PFSK-1 (cell line): ENCODE measurements at regions not wholly inside any gene's neighbourhood (a gene's known extent, or its start where the extent isn't known, plus 50 kb on each side); places are given as distances from the start of the nearest gene placed in this dataset.

Experiments used
- FOXP2 ChIP-seq: optimal IDR thresholded peaks from 2 replicates; pipeline ENCODE3; 2011; ENCODE audit warnings: borderline replicate concordance, control low read depth, inconsistent platforms; ENCODE audit not compliant: insufficient read depth; ENCODE audit errors: extremely low read length, extremely low read depth
- POLR2AphosphoS5 ChIP-seq: IDR thresholded peaks from 2 replicates; pipeline ENCODE4 v1.6.1; 2012; ENCODE audit warnings: low read depth, mild to moderate bottlenecking, control low read depth, low read length, moderate library complexity
- SIN3A ChIP-seq: IDR thresholded peaks from 2 replicates; pipeline ENCODE4 v1.6.1; 2012; ENCODE audit warnings: mild to moderate bottlenecking, low read length, moderate library complexity, borderline replicate concordance; ENCODE audit not compliant: insufficient read depth
- TAF1 ChIP-seq: IDR thresholded peaks from 2 replicates; pipeline ENCODE4 v1.6.1; 2012; ENCODE audit warnings: low read length, control low read depth, borderline replicate concordance; ENCODE audit not compliant: insufficient read depth
- TF ChIP-seq, protein P1 (sequence below), 2 experiments: IDR thresholded peaks; 2 replicates each; pipeline versions ENCODE4 v1.6.1 to v1.8.0; 2011 to 2012; ENCODE audit warnings: low read depth in 2 of 2, low read length in 2 of 2, control low read depth in 1 of 2, inconsistent platforms in 1 of 2, mild to moderate bottlenecking in 1 of 2, moderate library complexity in 1 of 2; ENCODE audit not compliant: insufficient read depth in 1 of 2

DNA sequence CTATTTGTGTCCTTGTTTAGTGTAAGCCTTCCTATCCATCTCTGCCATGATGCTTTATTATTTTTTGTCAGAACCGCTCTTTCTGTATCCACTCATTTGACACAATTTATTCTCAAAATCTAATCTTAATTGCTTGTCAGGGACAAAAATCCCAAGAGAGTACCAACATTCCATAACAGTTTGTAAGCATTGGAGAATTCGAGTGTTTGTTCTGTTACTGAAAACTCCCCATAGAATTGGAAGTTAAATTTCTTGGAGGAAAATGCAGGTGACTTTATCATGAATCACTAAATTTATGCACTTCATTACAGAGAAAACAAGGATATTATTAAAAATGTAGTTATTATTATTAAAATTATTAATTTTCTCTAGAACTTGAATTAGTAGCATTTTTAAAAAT lies 1986.1 kb downstream of the ARAP2 start:
- TF ChIP-seq SIN3A (no peak), FOXP2 (no peak), TAF1 (no peak), POLR2AphosphoS5 (no peak)
- TF ChIP-seq, protein P1, sequence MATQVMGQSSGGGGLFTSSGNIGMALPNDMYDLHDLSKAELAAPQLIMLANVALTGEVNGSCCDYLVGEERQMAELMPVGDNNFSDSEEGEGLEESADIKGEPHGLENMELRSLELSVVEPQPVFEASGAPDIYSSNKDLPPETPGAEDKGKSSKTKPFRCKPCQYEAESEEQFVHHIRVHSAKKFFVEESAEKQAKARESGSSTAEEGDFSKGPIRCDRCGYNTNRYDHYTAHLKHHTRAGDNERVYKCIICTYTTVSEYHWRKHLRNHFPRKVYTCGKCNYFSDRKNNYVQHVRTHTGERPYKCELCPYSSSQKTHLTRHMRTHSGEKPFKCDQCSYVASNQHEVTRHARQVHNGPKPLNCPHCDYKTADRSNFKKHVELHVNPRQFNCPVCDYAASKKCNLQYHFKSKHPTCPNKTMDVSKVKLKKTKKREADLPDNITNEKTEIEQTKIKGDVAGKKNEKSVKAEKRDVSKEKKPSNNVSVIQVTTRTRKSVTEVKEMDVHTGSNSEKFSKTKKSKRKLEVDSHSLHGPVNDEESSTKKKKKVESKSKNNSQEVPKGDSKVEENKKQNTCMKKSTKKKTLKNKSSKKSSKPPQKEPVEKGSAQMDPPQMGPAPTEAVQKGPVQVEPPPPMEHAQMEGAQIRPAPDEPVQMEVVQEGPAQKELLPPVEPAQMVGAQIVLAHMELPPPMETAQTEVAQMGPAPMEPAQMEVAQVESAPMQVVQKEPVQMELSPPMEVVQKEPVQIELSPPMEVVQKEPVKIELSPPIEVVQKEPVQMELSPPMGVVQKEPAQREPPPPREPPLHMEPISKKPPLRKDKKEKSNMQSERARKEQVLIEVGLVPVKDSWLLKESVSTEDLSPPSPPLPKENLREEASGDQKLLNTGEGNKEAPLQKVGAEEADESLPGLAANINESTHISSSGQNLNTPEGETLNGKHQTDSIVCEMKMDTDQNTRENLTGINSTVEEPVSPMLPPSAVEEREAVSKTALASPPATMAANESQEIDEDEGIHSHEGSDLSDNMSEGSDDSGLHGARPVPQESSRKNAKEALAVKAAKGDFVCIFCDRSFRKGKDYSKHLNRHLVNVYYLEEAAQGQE (IDR thresholded peaks at IDR 0.05; ENCODE audit: insufficient read depth in 1 of 2, low read depth in 2 of 2, low read length in 2 of 2) = no peak

DNA sequence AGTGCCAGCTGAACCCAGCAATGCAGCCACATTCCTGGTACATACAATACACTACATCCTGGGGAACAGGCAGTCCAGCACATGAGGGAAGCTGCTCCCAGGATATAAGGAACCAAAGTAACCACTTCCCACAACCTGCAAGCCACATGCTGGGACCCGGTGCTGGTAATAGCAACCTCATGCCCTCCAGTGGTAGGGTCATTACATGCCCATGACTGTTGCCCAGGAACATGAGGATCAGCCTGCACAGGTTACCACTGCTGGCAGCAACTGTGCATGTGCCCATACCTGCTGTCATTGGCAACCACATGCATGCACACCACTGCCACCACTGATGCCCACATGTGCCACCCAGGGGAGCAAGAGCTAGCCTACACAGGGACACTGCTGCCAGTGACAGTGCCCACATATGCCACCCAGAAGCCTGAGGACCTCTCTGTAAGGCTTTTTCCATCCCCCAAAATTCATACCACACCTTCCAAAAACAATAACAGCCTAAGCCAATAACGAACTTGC lies 1982.5 kb downstream of the ARAP2 start:
- TF ChIP-seq SIN3A = no peak
- no peak for TF ChIP-seq POLR2AphosphoS5
- TF ChIP-seq, protein P1 (IDR thresholded peaks at IDR 0.05; ENCODE audit: insufficient read depth in 1 of 2, low read depth in 2 of 2, low read length in 2 of 2) = no peak
- no peak for TF ChIP-seq TAF1
- TF ChIP-seq FOXP2 = no peak

DNA sequence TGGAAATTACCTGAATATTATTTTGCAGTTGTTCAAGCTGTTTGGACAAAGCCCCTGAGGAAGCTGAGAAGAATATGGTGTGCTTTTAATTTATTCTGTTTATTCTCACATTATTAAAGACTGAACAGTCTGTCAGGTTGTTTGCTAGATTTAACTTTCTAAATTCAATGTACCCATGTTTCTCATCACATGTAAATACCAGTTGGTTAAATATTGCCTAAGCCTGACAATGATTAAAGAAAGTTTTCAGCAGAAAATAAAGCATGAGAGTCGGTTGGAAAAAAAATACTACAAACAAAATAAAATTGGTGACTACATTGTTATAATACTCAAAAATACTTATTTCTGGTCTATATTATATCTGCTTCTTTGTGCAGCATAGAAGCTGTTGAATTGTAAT lies 1974.7 kb downstream of the ARAP2 start:
- TF ChIP-seq POLR2AphosphoS5 (no peak), TAF1 (no peak), FOXP2 (no peak), SIN3A (no peak)
- TF ChIP-seq, protein P1 (IDR thresholded peaks at IDR 0.05; ENCODE audit: insufficient read depth in 1 of 2, low read depth in 2 of 2, low read length in 2 of 2) = no peak

DNA sequence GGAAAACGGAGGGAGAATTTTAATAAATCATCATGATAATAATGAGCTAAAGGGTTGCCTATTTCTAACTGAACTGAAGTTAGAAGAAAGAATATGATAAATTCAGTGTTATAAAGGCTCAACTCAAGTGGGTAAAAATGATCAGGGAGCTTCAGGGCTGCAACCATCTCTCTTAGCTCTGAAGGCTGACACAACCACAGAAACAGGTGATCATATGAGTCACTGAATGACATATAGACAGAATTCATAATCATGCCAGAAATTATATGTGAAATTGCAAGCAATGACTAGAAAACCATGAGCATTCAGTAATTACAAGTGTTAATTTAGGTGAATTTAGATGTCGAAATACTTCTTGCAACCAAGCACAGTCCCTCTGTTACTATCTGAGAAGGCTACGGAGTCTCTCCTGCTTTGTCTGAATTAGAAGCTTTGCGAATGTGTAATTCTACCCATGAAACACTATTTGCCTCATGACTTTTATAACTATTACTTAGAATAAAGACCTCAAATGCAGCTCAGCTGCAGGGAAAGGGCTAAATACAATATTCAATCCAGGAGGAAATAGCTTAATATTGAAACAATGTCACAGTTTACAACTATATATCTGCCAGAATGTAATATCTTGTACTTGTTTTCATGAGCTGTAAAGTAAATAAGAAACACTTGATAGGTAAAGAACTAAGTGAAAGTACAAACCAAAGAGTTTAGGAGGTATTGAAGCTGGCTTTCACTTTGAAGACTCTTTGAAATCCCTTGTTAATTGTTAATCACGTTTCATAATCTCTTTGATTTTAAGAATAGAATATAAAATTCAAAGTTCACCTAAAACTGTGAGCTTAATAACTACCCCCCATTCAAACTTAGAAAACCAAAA lies 1972.6 kb downstream of the ARAP2 start:
- TF ChIP-seq TAF1 (no peak), POLR2AphosphoS5 (no peak), FOXP2 (no peak), SIN3A (no peak)
- TF ChIP-seq, protein P1 (IDR thresholded peaks at IDR 0.05; ENCODE audit: insufficient read depth in 1 of 2, low read depth in 2 of 2, low read length in 2 of 2) = no peak
